Activated naive CD4-positive, alpha-beta T cell treated with anti-CD3 and anti-CD28 coated beads, Interleukin-2, amount 50 U/mL, for 16 hours (primary cell): ENCODE measurements at regions not wholly inside any gene's neighbourhood (a gene's known extent, or its start where the extent isn't known, plus 50 kb on each side); places are given as distances from the start of the nearest gene placed in this dataset.

Experiments used
- DNase-seq: peaks from one replicate; pipeline ENCODE4 v3.0.0-alpha.2; 2020

DNA sequence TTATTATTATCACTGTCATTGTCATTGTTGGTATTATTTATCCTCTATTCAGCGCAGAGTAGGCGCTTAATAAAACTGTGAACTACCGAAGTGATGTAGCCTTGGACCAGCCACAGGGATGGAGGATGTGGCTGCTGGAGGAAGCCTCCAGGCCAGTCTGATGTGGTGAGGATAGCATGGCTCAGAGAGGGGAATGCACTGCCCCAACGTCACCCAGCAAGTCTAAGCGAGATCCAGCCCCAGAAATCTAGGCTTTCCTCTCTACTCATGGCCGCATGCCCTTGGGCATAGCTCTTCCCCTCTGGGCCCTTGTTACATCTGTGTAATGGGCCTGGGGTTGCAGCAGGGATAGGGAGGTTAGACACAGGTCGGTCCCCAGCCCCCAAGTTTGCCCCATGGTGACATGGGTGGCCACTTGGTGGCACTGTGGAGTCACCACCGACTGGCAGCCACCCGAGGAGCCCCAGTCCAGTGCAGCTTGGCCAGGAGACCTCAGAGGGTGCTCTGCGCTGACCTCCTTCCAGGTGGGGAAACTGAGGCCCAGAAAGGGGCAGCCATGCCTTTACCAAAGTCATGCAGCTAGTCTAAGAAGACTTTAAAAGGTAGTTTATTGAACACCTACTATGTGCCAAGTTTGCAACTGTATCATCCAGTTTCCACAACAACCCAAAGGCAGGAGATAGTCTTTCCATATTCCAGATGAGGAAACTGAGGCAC is 395.7 kb downstream of the MN1 start:
- no peak for DNase-seq

DNA sequence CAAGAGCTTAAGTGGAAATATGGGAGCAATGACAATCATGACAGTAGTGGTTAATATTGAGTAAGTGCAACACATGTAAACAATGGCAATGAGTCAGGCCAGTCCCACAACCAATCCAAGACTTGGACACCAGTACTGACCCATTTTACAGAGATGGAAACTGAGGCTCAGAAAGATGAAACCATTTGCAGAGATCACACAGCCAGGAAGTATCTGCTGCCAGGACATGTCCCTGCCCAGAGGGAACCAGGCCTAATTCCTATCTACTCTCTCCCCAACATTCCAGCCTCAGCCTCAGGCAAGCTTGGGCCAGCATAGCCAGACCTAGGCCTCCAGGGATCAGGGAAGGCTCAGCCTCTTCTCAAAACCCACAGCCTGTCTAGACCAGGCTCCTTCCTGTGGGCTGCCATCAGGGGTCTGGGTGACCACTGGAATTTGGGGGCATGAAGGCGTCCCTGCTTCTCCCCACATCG is 395.1 kb downstream of the MN1 start:
- DNase-seq = no peak

DNA sequence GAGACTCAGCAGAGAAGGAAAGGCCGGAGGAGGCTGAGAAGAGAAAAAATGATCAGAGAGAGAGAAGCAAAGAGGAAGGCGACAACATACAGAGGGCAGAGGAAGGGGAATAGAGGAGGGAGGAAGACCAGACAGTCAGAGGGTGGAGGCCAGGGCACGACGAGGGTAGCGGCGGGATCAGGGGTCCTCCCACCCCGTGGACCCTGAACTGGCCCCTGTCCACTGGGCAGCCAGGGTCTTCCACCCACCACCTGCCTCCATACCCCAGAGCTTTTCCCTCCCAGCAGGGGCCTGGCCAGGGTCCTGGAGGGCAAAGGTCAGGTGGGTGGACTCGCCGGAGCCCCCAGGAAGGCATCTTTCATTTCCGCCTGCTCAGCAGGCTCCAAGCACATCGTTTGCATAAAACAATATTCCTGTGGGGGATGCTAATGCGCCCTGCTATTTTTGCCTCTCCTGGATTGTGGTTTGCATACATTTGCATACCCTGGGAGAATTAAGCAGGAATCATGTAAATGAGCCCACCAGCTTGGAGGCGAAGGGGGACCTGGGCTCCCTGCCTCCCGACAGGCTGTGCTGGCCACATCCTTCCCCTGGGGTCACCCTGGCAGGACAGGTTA is 394.1 kb downstream of the MN1 start:
- DNase-seq = no peak

DNA sequence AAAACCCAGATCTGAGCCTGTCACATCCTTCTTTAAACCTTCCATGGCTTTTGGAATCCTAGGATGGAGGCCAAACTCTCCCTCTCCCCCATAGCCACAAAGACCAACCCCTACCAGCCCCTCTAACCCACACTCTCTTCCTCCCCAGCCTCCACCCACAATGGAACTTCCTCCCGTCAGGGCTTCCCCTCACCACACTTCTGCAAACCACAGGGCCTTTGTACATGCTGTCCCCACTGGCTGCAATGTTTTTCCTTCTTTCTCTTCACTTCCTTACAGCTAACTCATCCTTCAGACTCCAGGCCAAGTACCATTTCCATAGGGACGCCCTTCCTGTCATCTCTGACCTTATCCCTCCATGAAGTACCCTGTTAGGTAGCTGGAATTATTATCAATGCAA is 393.5 kb downstream of the MN1 start:
- DNase-seq = no peak

DNA sequence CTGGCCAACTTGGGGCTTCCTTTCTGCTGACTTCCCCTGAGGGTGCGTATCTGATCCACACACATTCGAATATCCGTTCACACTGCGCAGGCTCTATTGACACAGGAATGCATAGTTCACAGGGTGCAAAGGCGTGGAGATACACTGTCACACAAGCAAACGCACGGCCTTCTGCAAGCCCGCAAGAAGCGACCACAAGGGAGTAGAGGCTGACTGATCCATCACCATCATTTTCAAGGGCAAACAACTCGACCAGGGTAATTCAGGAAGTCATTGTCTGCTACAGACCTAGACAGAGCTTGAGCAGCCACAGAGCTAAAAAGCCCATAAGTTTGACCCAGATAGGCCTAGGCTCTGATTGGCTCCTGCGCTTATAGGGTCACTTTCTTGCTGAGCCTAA is 392.3 kb downstream of the MN1 start:
- DNase-seq = no peak

DNA sequence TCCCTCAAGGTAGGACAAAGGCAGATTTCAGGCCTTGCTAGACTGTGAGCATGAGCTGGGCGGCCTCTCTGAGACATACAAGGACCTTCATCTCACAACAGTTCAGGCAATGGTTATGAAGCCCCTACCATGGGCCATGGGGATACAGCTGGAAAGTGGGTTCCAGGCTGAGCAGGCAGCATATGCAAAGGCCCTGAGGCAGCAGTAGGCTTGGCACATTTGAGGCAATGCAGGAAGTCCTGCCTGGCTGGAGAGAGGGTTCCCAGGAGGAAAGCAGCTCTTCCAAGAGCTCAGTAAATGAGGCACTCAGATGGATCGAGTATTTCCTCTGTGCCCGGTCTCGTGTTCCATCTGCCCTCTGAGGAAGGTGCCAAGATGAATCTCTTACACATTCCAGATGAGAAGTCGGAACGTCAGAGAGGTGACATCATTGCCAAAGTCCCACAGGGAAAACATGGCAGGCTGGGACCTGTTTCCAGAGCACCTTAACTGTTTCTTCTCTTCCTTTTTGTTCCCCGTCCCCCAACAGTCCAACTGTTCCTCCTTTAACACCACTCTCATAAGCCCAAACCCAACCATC is 388.6 kb downstream of the MN1 start:
- no peak for DNase-seq

DNA sequence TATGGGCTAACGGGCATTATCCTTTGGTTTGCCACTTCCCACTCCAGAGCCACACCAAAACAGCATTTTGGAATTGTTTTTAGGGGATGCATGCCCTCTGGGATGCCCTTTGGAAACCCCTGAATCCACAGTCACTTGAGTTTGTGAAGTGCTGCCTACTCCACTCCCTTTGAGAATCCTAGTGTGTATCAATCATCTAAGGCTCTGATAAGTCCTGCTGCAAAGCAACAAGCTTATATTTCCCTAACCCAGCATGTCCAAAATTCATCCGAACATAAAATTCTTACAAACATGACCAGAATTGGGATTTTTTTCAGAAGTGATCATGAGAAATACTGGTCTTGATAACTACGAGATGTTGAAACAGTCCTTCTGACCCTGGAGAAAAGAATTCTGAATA is 387.9 kb downstream of the MN1 start:
- no peak for DNase-seq

DNA sequence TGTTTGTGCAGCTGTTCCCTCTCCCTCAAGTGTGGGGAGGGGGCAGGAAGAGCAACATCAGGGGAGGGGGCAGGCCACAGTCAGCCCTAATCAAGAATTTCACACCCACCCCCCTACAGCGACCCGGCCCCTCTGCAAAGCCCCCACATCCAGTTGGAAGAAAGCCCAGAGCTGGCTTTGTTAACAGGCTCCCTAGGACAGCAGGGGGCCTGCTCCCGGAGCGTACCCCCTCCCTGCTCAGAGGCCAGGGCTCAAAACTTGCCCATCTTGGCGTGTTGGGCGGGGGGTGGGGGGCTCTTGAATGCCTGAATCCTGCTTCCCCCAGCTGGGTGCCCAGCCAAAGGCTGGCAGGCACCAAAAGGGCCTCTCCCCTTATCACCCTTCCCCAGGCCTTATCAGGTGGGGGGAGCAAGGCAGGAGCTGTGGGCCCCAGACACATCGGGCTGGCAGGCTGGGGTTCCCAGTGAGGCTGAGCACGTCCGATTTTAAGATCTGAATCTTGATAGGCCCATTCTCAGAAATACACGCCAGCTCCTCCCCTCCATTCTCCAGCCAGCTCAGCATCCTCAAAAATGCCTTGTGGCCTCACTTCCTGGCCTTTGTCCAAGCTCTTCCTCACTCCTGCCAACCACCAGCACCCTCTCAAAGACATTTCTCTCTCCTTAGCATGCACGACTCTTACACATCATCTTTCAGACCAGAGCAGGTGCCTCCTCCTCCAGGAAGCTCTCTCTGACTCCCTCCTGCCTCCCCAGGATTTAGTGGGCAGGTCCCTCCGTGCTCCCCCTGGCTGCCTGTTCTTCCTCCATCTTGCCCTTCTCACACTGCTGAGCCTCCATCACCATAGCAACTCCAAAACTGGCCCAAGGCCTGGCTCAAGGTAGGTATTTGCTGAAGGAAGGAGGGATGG is 384.8 kb downstream of the MN1 start:
- no peak for DNase-seq

DNA sequence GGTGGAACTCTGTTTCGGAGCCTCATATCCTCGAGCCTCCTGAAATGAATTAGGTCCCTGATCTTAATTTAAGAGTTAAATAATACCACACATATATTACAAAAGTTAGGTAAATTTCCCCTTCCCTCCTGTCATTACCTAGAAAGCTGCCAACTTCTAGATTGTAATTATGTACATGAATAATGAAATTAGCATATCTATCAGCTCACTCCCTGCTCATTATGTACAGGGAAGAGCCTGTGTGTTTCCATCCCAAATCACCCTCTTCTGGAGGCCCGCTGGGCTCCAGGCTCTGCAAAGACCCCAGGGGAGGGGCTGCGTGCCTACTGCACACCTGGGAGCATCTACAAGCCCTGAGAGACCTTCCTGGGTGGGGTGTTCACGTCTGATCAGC is 384.1 kb downstream of the MN1 start:
- DNase-seq = no peak

DNA sequence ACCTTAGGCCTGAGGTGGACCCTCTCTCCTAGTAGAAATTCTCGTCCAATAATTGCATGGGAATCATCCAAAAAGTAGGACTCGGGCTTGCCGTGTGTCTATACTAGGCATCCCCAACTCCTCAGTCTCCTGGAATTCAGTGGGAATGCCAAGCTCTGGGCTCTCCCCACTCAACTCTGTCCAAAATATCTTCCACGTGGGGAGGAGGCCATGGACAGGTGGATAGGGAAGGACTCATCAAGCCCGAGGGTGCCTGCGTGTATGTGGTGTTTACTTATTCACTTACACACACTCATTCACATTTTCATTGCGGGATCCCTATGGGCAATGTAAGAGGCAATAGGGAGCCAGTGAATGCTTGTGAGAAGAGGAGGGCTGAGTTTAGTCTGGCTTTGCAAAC is 383.3 kb downstream of the MN1 start:
- DNase-seq = no peak

DNA sequence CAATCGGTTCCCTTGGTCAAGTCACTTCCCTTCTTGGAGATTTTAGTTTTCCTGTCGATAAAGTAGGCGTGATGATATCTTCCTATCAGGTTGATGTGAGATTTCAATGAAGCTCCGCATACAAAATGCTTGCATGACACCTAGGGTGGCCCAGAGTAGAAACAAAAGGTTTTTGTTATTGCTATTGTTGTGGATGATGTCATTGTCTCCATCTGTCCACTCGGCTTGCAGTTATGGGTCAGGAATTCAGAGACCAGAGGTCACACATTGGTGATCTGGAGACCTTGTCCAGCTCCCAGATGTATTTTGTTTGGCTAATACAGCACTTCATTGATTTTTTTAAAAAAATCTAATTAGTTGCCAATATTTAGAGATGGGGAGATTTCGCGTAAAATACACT is 382.1 kb downstream of the MN1 start:
- DNase-seq = no peak

DNA sequence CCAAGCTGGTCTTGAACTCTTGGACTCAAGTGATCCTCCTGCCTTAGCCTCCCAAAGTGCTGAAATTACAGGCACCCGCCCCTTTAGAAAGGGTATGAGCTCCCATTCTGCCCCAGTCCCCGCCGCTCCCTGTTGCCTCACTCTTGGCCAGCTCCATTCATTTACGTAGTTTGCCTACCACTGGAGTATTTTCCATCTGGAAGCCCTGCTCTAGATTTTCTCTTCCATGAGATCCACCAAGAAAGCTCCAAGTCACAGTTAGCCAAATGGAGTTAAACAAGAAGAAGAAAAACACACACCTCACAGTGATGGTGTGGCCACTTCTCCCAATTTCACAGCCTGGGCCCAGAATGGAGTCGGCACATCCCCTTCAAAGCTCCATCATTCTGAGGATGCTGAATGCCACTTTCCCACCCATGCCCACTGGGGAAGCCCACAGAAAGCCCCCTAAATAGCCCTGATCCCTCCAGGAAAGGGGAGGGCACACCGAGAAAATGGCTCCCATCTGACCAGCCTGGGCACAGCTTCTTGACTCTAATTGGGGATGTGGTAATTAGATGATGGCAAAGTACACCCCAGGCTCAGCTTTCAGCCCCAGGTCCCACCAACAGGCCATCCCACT is 381.2 kb downstream of the MN1 start:
- no peak for DNase-seq

DNA sequence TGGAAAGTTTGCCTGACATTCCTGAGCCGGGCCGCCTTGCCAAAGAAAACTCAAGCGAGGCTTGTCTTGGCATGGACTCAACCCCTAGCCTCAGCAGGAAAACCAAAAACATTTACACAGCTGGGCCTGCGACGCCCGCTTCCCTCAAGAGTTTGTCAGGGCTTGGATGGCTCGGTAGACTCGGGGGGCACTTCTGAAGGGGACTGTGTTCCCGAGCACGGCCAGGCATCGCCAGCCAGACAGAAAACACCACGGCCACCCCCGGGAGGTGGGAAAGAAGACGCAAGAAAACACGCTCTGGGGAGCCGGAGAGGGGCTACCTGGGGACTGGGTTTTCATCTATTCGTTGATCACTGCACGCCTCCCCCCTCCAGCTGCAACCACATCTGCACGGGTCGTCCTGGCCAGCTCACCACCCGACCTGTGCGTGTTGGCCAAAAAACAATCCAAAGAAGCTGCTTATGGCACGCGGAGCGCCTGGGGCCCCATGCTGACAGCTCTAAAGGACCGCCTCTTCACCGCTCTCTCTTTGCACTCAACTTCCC is 380.7 kb downstream of the MN1 start:
- no peak for DNase-seq

DNA sequence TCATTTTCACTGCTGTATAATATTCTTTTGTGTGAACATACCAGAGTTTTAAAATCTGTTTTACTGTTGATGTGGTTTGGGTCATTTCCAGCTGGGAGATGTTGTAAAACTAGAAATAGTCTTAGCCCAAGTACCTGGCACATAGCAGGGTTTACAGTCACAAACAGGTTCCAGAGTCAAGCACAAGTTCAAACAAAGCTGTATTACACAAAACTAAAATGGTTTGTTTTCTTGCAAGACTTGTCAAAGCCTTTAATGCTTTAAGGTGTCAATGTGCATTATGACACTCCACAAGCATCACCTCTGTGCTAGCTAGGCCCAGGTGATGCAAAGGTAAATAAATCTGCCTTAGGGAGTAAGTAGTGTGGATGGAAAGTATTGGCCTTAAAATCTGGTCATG is 379.1 kb downstream of the MN1 start:
- DNase-seq = no peak

DNA sequence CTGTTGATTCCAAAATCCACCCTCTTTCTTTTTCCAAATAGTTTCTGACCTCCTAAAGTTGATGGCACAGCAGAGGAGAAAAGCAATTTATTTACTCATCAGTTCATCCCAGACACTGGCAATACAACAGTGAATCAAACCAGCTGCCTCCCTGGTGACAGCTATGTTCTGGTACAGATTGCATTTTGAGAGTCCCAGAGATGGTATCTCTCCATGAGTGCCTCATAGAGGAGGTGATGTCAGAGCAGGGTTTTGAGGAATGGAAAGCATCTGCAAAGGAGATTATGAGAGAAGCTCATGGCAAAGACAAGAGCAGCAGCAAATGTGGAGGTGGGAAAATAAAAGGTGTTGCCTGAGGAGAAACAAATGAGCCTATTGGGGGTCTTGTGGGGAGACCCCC is 377.2 kb downstream of the MN1 start:
- DNase-seq = no peak

DNA sequence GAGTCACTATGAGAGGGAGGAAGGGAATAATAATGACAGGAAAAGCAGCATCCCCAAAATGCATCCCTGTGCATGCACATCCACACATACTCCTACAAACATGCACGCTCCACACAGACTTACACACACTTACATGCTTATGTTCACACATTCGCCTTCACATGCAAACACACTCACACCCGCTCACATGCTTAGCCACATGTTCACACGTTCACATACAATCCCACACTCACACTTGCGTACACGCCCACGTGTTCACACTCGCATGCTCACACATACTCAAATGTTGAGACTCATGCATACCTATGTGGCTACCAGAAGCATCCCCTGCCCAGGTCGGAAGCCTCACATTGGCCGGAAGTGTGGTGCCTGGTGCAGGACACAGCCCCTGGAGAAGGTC is 372.1 kb downstream of the MN1 start:
- no peak for DNase-seq

DNA sequence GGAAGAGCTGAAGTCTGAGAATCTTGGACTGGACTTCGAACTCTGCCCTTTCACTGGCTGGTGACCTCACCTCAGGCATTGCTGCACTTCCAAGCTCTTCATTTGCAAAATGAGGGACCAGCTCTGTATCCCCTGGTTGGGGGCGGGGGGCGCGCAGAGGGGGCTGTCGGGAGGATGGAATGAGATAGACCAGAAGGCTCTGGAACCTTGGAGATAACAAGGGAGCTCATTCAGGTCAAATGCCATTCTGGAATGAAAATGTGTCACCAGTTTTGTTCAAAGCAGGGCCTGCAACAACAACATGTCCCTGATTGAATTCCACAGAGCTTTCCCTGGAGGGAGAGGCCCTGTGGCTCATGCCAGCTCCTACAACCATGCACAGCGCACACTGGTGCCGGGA is 370.5 kb downstream of the MN1 start:
- no peak for DNase-seq

DNA sequence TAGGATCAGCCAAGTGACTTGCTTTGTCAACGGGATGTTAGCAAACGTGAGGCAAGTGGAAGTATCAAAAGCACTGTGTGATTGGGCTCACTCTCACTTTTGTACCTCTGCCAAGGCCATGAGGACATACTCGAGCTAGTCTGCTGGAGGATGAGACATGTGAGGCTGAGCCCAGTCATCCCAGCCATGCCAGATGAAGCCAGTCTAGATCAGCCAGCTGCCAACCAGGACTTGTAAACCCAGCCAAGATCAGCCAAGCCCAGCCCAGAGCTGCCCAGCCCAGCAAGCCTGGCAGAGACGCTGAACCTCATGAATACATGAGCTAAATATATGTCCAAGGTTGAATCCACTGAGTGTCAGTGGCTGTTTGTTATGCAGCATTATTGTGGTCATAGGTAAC is 369.7 kb downstream of the MN1 start:
- DNase-seq = no peak

DNA sequence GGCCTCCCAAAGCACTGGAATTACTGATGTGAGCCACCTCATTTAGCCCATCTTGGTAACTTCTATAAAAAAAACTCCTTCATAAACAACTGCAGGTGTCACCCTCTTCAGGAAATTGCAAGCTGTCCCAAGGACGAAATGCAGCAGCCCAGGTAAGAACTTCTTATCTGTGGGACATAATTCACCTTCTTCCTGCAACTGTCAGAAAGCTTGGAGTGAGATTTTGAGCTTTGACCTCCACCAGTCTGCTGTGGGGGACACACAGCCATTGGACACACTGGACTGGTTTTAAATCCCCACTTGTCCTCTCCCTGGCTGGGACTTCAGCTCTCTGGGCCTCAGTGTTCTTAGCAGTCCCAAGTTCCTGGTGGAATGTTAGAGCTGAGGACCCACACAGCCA is 368.5 kb downstream of the MN1 start:
- no peak for DNase-seq

DNA sequence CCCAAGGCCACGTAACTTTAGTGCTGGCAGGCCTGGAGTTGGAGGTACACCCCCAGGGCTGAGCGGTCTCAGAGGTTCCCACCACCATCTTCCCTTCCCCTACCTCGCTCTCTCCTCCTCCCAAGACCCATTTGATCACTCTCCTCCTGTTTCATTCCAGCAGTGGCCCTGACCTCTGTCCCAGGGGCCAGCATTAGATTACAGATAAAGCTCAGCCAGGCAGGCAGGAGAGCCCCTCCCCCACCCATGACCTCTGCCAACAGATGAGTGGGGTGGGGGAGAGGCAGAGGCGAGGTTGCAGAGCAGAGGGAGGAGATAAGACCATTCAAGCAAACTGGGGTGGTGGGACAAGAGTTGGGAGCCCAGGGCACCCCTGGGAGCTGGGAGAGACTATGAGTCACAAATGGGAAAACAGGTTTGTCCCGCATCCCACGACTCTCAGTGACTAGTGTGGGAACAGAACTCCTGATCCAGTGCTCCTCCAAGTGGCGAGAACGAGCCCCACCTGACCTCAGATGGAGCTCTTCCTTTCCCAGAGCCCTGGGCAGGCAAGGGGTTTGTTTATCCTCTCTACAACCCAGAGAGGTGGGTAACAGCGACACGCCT is 367.9 kb downstream of the MN1 start:
- no peak for DNase-seq

DNA sequence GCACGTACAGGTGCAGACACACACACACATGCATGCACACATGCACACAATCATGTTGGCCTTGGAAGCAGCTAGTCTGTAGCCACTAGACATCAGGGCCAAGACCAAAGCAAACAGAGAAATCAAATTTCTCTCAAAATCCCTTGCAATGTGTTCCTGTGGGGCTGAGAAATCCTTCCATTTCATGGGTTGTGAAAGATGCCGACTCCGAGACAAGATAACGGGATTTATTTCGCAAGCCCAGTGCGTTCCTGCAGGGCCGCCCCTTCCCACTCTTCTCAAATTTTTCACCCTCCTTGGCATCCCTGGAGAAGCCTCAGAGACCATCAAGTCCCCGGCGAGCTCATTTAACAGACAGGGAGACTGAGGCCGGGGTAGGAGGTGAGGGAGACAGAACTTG is 366.7 kb downstream of the MN1 start:
- DNase-seq = no peak

DNA sequence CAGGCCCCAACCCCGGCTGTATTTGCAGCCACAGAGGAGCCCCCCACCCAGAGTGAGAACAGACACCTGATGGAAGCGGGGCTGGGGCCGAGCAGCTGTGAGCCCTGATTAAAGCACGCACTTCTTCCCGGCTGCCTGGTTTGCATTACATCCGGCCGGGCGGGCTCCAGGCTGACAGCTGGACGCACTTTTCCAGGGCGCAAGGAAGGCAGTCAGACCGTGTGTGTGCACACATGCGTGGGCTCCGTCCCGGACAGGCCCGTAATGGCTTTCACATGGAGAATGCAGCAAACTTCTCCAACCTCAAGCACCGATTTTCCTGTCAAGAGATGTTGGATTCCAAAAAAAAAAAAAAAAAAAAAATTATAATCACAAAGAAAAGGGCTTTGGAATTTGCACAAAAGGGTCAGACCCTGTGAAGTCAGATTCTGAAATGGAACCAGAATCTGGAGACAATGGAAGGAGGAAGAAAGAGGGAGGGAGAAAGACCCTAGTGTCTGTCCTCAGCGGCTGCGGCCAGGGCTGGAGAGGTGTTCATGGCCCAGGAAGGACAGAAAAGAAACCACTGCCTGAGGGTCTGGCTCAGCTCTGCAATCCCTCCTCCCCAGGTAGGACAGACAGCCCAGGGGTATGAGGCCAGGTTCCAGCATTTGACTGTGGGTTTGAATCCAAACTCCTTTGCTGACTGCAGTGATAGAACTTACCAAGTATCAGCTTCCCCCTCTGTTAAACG is 365.5 kb downstream of the MN1 start:
- DNase-seq = no peak
